HEK293T (cell line): ENCODE measurements at regions not wholly inside any gene's neighbourhood (a gene's known extent, or its start where the extent isn't known, plus 50 kb on each side); places are given as distances from the start of the nearest gene placed in this dataset.
A peak's percentile ranks its signal among the peaks of the same experiment; 100 is the strongest.
"Not testable (repeated sequence)": the region's sequence is repeated elsewhere in the genome, so short reads cannot be mapped to it uniquely, and the experiment has no call there.

Experiments
- CTCF ChIA-PET: fragments of 350-600 bp; formaldehyde crosslinking; extraction: SDS; loops from one replicate; lab custom pipeline; 2021; ENCODE audit warnings: antibody characterized with exemption, inconsistent platforms; lab: Yijun Ruan, JAX
- POLR2A ChIA-PET: fragments of 350-600 bp; formaldehyde crosslinking; extraction: SDS; loops from one replicate; lab custom pipeline; 2020; ENCODE audit warnings: antibody characterized with exemption, inconsistent platforms; lab: Yijun Ruan, JAX
- DNase-seq: peaks from one replicate; pipeline ENCODE4 v3.0.0; 2012; ENCODE audit warnings: mixed read lengths; ENCODE audit errors: extremely low spot score
- ARNT ChIP-seq: fragments of 450-650 bp; IDR thresholded peaks from 2 replicates; pipeline ENCODE4 v1.6.1; 2017; ENCODE audit warnings: mild to moderate bottlenecking
- BHLHE40 ChIP-seq: fragments of 450-650 bp; IDR thresholded peaks from 2 replicates; pipeline ENCODE4 v1.6.1; 2016; ENCODE audit warnings: mild to moderate bottlenecking, moderate library complexity, borderline replicate concordance
- CTBP1 ChIP-seq: fragments of 450-650 bp; IDR thresholded peaks from 2 replicates; pipeline ENCODE4 v1.6.1; 2016; ENCODE audit warnings: borderline replicate concordance
- ELF4 ChIP-seq: fragments of 450-650 bp; IDR thresholded peaks from 2 replicates; pipeline ENCODE4 v1.6.1; 2017; ENCODE audit warnings: antibody characterized with exemption
- FOXA1 ChIP-seq: fragments of 450-650 bp; IDR thresholded peaks from 2 replicates; pipeline ENCODE4 v1.6.1; 2016; ENCODE audit warnings: mild to moderate bottlenecking
- FOXK2 ChIP-seq: fragments of 450-650 bp; IDR thresholded peaks from 2 replicates; pipeline ENCODE4 v1.6.1; 2016; ENCODE audit warnings: mild to moderate bottlenecking
- FOXM1 ChIP-seq: fragments of 450-650 bp; IDR thresholded peaks from 2 replicates; pipeline ENCODE4 v1.6.1; 2017; ENCODE audit warnings: mild to moderate bottlenecking, borderline replicate concordance
- HDGF ChIP-seq: fragments of 450-650 bp; IDR thresholded peaks from 2 replicates; pipeline ENCODE4 v1.6.1; 2017; ENCODE audit warnings: antibody characterized with exemption, borderline replicate concordance
- L3MBTL2 ChIP-seq: fragments of 450-650 bp; conservative IDR thresholded peaks from 2 replicates; pipeline ENCODE4 v1.6.1; 2016; ENCODE audit warnings: mild to moderate bottlenecking
- LEF1 ChIP-seq: fragments of 450-650 bp; IDR thresholded peaks from 2 replicates; pipeline ENCODE4 v1.6.1; 2017; ENCODE audit warnings: mild to moderate bottlenecking, borderline replicate concordance
- NFRKB ChIP-seq: fragments of 450-650 bp; IDR thresholded peaks from 2 replicates; pipeline ENCODE4 v1.6.1; 2016; ENCODE audit warnings: mild to moderate bottlenecking, moderate library complexity
- PKNOX1 ChIP-seq: fragments of 450-650 bp; IDR thresholded peaks from 2 replicates; pipeline ENCODE4 v1.6.1; 2016
- SP1 ChIP-seq: fragments of 450-650 bp; IDR thresholded peaks from 2 replicates; pipeline ENCODE4 v1.6.1; 2017
- SUZ12 ChIP-seq: fragments of 450-650 bp; IDR thresholded peaks from 2 replicates; pipeline ENCODE4 v1.6.1; 2016; ENCODE audit warnings: mild to moderate bottlenecking
- TARDBP ChIP-seq: fragments of 450-650 bp; IDR thresholded peaks from 2 replicates; pipeline ENCODE4 v1.6.1; 2016
- ZNF384 ChIP-seq: fragments of 450-650 bp; IDR thresholded peaks from 2 replicates; pipeline ENCODE4 v1.6.1; 2016

GRCh38 chr3:11739706-11740105 is 96.0 kb upstream of the VGLL4 start:
- no peak for DNase-seq

GRCh38 chr3:11739123-11739522 is 95.4 kb upstream of the VGLL4 start:
- CTCF ChIA-PET, result no interaction called here
- TF ChIP-seq CTBP1 (no peak), PKNOX1 (no peak), HDGF (no peak), ZNF384 (no peak), NFRKB (no peak)
- POLR2A ChIA-PET, result no interaction called here
- DNase-seq, result no peak

More at GRCh38 chr3:11739706-11740105, 96.0 kb upstream of the VGLL4 start:
- TF ChIP-seq ELF4 (no peak), LEF1 (no peak)
- ChIA-PET CTCF (no interaction called here), POLR2A (no interaction called here)

- no peak for TF ChIP-seq PKNOX1
- no peak for TF ChIP-seq HDGF
- TF ChIP-seq ZNF384, result no peak
- TF ChIP-seq BHLHE40, result no peak
- TF ChIP-seq ARNT, result no peak
- no peak for TF ChIP-seq ELF4
- no peak for TF ChIP-seq FOXM1
- no peak for TF ChIP-seq NFRKB
- DNase-seq, result no peak
- ChIA-PET POLR2A (interaction anchor here (0.8 kb wide), 1 partner anchor 403 kb away, joined by 3 read pairs; no protein-coding TSS in a partner anchor), CTCF (no interaction called here)
Measured at GRCh38 chr3:11737742-11738141, 94.0 kb upstream of the VGLL4 start.

- ChIA-PET POLR2A (no interaction called here), CTCF (no interaction called here)
- no peak for DNase-seq
- TF ChIP-seq PKNOX1 (no peak), LEF1 (no peak), ARNT (no peak), FOXA1 (no peak), NFRKB (no peak), SUZ12 (no peak), BHLHE40 (no peak), CTBP1 (no peak), SP1 (no peak), TARDBP (no peak), ZNF384 (no peak), HDGF (no peak), L3MBTL2 (no peak), FOXM1 (no peak), ELF4 (no peak), FOXK2 (no peak)
Measured at GRCh38 chr3:11736136-11736833, 92.6 kb upstream of the VGLL4 start.

- CTCF ChIA-PET, result no interaction called here
- no peak for DNase-seq
- POLR2A ChIA-PET, result no interaction called here
- TF ChIP-seq L3MBTL2 (peak; percentile 51; the same call in 1 of the 2 replicates), NFRKB (no peak)
Measured at GRCh38 chr3:11735638-11736037, 91.9 kb upstream of the VGLL4 start.

GRCh38 chr3:11735111-11735510 is 91.4 kb upstream of the VGLL4 start:
- CTCF ChIA-PET, result not testable (repeated sequence)

GRCh38 chr3:11733914-11734313 is 90.2 kb upstream of the VGLL4 start:
- ChIA-PET POLR2A (interaction anchor here (1.4 kb wide), 1 partner anchor 16 kb away, joined by 3 read pairs; no protein-coding TSS in a partner anchor), CTCF (no interaction called here)
- DNase-seq, result no peak
- no peak for TF ChIP-seq LEF1
- TF ChIP-seq PKNOX1, result no peak
- TF ChIP-seq SUZ12, result no peak
- TF ChIP-seq FOXK2, result no peak
- TF ChIP-seq ELF4, result no peak
- TF ChIP-seq ZNF384, result no peak
- no peak for TF ChIP-seq CTBP1

More at GRCh38 chr3:11735111-11735510, 91.4 kb upstream of the VGLL4 start:
- POLR2A ChIA-PET, DNase-seq: not testable (repeated sequence)
